Neural progenitor cell (in vitro differentiated cells): ENCODE measurements at regions not wholly inside any gene's neighbourhood (a gene's known extent, or its start where the extent isn't known, plus 50 kb on each side); places are given as distances from the start of the nearest gene placed in this dataset.

Experiments used
- CTCF ChIP-seq: fragments of 200-600 bp; sonication (generic); IDR thresholded peaks from 2 replicates; pipeline ENCODE4 v1.5.1; 2017; ENCODE audit warnings: antibody characterized with exemption, mild to moderate bottlenecking
- EZH2 ChIP-seq: fragments of 200-600 bp; sonication (generic); IDR thresholded peaks from 2 replicates; pipeline ENCODE4 v1.6.1; 2017; ENCODE audit warnings: antibody characterized with exemption, mild to moderate bottlenecking, moderate library complexity
- EZH2phosphoT487 ChIP-seq: fragments of 200-600 bp; sonication (generic); IDR thresholded peaks from 2 replicates; pipeline ENCODE4 v1.6.1; 2017; ENCODE audit warnings: antibody characterized with exemption

GRCh38 chr13:44819772-44820171 is 169.5 kb downstream of the NUFIP1 start:
- no peak for TF ChIP-seq CTCF
- no peak for TF ChIP-seq EZH2phosphoT487
- no peak for TF ChIP-seq EZH2
